Stimulated activated CD8-positive, alpha-beta memory T cell treated with anti-CD3 and anti-CD28 coated beads, Interleukin-12 subunit alpha, Interleukin-12 subunit beta, amount 100 ng/mL, for 4 hours (primary cell): ENCODE measurements at regions not wholly inside any gene's neighbourhood (a gene's known extent, or its start where the extent isn't known, plus 50 kb on each side); places are given as distances from the start of the nearest gene placed in this dataset.

Source experiments
- DNase-seq: peaks from one replicate; pipeline ENCODE4 v3.0.0-alpha.2; 2020; ENCODE audit warnings: low read depth

- DNase-seq: no peak
These were observed 764.0 kb upstream of the DPPA4 start for GRCh38 chr3:110101361-110101760.

GRCh38 chr3:110106805-110107204, 769.5 kb upstream of the DPPA4 start:
- DNase-seq: no peak

DNA sequence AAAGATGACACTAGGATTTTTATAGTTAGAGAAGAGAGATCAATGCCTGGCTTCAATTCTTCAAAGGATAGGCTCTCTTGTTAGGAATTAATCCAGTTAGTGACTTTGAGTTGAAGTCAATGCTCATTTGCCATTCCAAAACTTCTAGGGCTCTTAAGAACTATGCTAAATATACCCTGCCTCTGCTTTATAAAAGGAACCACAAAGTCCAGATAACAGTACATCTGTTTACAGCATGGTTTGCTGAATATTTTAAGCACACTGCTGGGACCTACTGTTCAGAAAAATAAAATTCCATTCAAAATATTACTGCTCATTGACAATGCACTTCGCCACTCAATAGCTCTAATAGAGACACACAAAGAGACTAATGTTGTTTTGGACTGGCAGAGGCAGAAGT, 786.6 kb upstream of the DPPA4 start:
- no peak for DNase-seq

- DNase-seq: no peak
These were observed 788.7 kb upstream of the DPPA4 start for GRCh38 chr3:110126065-110126464.

GRCh38 chr3:110133971-110134370, 796.6 kb upstream of the DPPA4 start:
- DNase-seq: no peak

GRCh38 chr3:110139048-110139447, 801.7 kb upstream of the DPPA4 start:
- DNase-seq: no peak

GRCh38 chr3:110139821-110140220, 802.5 kb upstream of the DPPA4 start:
- no peak for DNase-seq

DNA sequence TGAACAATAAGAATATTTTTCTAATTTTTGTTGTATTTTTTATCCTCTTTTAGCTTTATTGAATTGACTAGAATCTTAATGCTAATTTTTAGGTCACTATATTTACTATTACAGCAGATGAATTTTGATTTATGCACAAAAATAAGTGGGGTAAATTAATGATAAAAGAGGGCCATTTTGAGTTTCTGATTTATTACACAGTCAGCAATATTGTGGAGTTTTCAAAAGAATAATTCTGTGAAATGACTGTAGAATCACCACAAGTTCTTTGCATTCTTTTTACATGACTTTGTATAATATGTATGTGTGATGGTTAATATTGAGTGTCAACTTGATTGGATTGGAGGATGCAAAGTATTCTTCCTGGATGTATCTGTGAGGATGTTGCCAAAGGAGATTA, 812.4 kb upstream of the DPPA4 start:
- DNase-seq: no peak

DNA sequence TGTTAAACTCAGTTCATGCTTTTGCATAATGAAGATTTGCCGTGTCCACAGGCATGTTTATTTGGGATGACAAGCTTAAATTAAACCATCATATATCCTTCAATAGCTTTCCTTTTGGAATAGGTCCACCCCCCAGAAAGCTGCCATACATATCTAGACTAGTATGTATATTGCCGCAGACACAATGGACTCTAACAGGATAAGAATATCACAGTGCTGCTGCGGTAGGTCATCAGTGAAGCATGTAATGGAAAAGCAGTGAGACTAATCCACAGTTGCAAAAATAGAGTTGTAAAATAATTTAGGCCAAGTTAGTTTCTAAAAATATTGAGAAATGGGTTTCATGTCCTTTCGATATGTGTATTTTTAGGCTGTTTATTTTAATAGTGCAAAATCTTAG, 819.9 kb upstream of the DPPA4 start:
- no peak for DNase-seq

DNA sequence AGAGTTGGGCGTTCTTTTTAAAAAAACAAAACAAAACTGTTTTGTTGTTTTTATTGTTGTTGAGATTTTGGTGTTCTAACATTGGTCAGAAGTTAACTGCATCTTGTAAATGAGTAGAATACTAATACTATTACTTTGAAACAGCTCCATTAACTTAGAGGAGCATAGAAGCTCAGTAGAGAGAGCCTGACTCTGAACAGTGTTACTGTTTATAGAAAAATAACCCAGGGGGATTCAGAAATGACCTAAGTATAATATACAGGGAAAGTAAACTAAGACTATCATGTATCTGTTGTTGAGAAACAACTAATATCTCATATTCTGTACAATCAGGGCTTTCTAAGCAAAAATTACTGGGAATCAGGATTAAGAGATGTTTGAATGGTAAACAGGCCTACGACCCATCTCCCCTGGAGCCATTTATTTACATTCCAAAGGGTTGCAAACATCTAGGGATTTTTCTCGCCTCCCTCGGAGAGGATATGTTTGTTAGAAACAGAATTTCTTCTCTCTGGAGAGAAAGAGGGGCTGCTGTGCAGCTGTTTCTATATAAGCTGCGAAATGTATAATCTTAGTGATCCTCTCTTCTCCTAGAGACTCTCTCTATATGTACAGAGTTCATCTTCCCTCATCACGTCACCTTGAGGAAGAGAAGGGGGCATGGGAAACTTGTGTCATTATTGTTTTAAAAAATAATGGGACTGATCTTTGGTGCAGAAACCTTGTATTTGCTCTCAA, 827.5 kb upstream of the DPPA4 start:
- no peak for DNase-seq

GRCh38 chr3:110165370-110165743, 828.0 kb upstream of the DPPA4 start:
- DNase-seq: no peak

GRCh38 chr3:110165753-110166152, 828.4 kb upstream of the DPPA4 start:
- no peak for DNase-seq

DNA sequence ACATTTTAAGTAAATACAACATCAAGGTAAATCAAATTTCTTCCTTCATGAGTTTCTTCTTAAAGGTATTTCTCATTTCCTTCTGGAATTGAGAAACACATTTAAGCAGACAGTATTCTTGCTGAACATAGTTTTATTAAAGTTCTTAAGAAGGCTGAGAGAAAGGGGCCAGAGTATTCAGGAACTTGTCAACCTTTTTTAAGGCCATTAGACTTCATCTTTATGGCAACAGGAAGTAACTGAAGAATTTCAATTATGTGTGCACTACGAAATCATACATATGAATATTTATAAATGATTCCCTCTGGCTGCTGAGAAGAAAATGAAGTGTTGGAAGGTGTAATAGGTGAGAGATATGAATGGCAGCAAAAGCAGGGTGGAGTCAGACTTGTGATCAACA, 829.4 kb upstream of the DPPA4 start:
- DNase-seq: no peak

DNA sequence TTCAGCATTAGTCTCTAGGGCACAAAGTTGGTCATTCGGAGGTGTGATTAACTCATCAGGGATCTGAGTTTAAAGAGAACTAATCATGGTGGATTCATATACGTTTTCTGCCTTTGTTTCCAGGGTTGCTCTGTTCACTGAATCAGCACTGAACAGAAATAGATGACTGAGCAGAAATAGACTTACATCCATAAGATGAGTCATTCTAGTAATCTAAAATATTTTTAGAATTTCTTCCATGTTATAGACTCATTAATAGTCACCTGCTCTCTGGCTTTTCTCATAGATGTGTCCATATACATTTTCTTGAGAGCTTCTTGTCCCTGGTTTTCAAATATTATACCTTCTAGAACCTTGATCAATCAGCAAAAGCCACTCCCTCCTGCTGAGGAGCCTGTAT, 837.6 kb upstream of the DPPA4 start:
- DNase-seq: no peak

- no peak for DNase-seq
These were observed 841.6 kb upstream of the DPPA4 start for GRCh38 chr3:110178965-110179364.

- DNase-seq: no peak
These were observed 843.4 kb upstream of the DPPA4 start for GRCh38 chr3:110180733-110181132.

- DNase-seq: no peak
These were observed 843.9 kb upstream of the DPPA4 start for GRCh38 chr3:110181226-110181625.

DNA sequence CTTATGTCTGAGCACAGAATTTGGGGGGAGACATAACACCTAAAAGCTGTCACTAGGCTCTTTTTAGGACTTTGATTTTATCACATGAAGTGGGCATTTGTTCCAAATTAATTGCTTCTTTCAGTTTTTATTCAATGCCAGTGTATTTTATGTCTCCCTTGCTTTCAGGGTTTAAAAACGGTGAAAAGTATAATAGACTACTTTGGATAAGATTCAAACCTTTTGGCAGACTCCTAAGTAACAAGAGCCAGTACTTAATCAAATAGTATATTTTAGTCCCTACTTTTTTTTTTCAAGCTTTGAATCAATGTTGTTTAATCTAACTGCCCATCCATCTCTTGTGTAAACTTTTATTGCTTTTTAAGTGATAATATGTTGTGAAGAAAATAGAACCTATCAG, 847.2 kb upstream of the DPPA4 start:
- no peak for DNase-seq

DNA sequence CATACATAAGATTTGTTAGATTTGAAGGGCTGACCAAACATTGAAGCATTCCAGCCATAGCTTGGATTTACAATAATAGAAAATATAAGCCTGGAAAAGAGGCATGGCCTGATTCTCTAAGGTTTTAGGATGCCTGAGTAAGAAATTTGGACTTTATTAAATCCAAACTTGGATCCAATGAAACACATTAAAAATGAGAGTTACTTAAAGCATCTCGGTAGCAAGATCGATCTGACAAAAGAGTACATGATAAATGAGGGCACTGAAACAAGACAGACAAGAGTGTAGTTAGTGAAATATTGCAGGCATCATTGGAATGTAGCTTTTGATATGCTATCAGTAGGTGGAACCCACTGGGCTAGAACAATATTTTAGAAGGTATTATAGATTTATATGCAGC, 855.7 kb upstream of the DPPA4 start:
- no peak for DNase-seq

- DNase-seq: no peak
These were observed 861.6 kb upstream of the DPPA4 start for GRCh38 chr3:110198717-110199587.

DNA sequence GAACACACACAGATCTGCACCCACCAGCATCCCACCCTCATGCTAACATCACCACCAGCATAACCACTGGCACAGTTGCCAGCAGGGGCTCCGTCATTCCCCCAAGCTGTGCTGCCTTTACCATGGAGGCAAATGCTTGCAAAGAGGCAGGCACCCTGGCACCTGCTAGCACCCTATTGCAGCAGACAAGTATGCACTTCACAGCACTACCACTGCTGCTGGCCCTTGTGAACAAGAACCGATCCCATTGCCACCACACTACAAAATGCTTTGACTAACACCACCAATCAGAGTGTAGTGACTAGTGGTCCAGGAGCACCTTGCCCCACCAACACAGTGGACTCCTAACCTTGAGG, 862.2 kb upstream of the DPPA4 start:
- no peak for DNase-seq

- no peak for DNase-seq
These were observed 861.4 kb upstream of the NECTIN3 start for GRCh38 chr3:110210086-110210660.

- DNase-seq: no peak
These were observed 845.0 kb upstream of the NECTIN3 start for GRCh38 chr3:110226645-110227044.
